HG02840 (cell line): ENCODE measurements at regions not wholly inside any gene's neighbourhood (a gene's known extent, or its start where the extent isn't known, plus 50 kb on each side); places are given as distances from the start of the nearest gene placed in this dataset.

Experiments used
- ATAC-seq: cut with Tn5 transposase; IDR thresholded peaks from one replicate; pipeline ENCODE4 v1.9.1; 2021; ENCODE audit warnings: mild to moderate bottlenecking, moderate library complexity, moderate number of reproducible peaks; ENCODE audit not compliant: unreplicated experiment, low FRiP score

GRCh38 chr12:41778934-41779333 is 365.7 kb downstream of the GXYLT1 start:
- ATAC-seq: no peak

GRCh38 chr12:41777064-41777790 is 367.4 kb downstream of the GXYLT1 start:
- ATAC-seq: no peak

GRCh38 chr12:41772478-41772877 is 372.2 kb downstream of the GXYLT1 start:
- ATAC-seq: no peak

GRCh38 chr12:41769810-41770209 is 374.9 kb downstream of the GXYLT1 start:
- ATAC-seq: no peak

GRCh38 chr12:41768456-41768855 is 376.2 kb downstream of the GXYLT1 start:
- no peak for ATAC-seq

- no peak for ATAC-seq
Observed at GRCh38 chr12:41762691-41763090, 382.0 kb downstream of the GXYLT1 start.

GRCh38 chr12:41745593-41745992 is 399.1 kb downstream of the GXYLT1 start:
- no peak for ATAC-seq

- ATAC-seq: no peak
Observed at GRCh38 chr12:41743835-41744234, 400.8 kb downstream of the GXYLT1 start.

GRCh38 chr12:41739066-41739465 is 405.6 kb downstream of the GXYLT1 start:
- no peak for ATAC-seq

- ATAC-seq: no peak
Observed at GRCh38 chr12:41737423-41737822, 407.3 kb downstream of the GXYLT1 start.

GRCh38 chr12:41736436-41736835 is 408.2 kb downstream of the GXYLT1 start:
- no peak for ATAC-seq

- no peak for ATAC-seq
Observed at GRCh38 chr12:41731691-41732090, 413.0 kb downstream of the GXYLT1 start.

GRCh38 chr12:41731061-41731460 is 413.6 kb downstream of the GXYLT1 start:
- ATAC-seq: no peak

- no peak for ATAC-seq
Observed at GRCh38 chr12:41724216-41724615, 420.5 kb downstream of the GXYLT1 start.

- ATAC-seq: no peak
Observed at GRCh38 chr12:41719214-41719613, 425.5 kb downstream of the GXYLT1 start.

- no peak for ATAC-seq
Observed at GRCh38 chr12:41715256-41715655, 429.4 kb downstream of the GXYLT1 start.

GRCh38 chr12:41709463-41710285 is 435.0 kb downstream of the GXYLT1 start:
- ATAC-seq: no peak

GRCh38 chr12:41709012-41709411 is 435.7 kb downstream of the GXYLT1 start:
- no peak for ATAC-seq

GRCh38 chr12:41706376-41706775 is 438.3 kb downstream of the GXYLT1 start:
- ATAC-seq: no peak

GRCh38 chr12:41701943-41702601 is 442.6 kb downstream of the GXYLT1 start:
- ATAC-seq: no peak

GRCh38 chr12:41700940-41701339 is 443.7 kb downstream of the GXYLT1 start:
- no peak for ATAC-seq
